K562 (cell line): ENCODE measurements at regions not wholly inside any gene's neighbourhood (a gene's known extent, or its start where the extent isn't known, plus 50 kb on each side); places are given as distances from the start of the nearest gene placed in this dataset.

ENCODE experiments used
- DDX20 ChIP-seq: fragments of 450-650 bp; IDR thresholded peaks from 2 replicates; pipeline ENCODE4 v1.6.1; 2016; ENCODE audit warnings: missing genetic modification characterization, low read depth, mild to moderate bottlenecking, missing compliant biosample characterization, moderate library complexity
- ERF ChIP-seq: fragments of 450-650 bp; formaldehyde crosslinking; IDR thresholded peaks from 2 replicates; pipeline ENCODE4 v1.4.0; 2020; ENCODE audit warnings: mild to moderate bottlenecking, mixed read lengths
- FOXA3 ChIP-seq, 2 experiments: fragments of 450-650 bp in 1 of 2; sonication (generic) in 1 of 2; formaldehyde crosslinking; IDR thresholded peaks in 1 of 2; conservative IDR thresholded peaks in 1 of 2; 2 replicates each; pipeline versions ENCODE4 v1.4.0 to v1.8.0; 2020 to 2022; ENCODE audit warnings: mild to moderate bottlenecking in 2 of 2, missing genetic modification reagents in 1 of 2
- ID3 ChIP-seq, 2 experiments: fragments of 250-450 bp in 1 of 2; fragments of 450-650 bp in 1 of 2; sonication (Bioruptor Pico) in 1 of 2; IDR thresholded peaks; 2 replicates each; pipeline versions ENCODE4 v1.6.1 to v1.8.0; 2016 to 2021; ENCODE audit warnings: mild to moderate bottlenecking in 2 of 2, moderate library complexity in 2 of 2, missing compliant biosample characterization in 1 of 2, missing genetic modification characterization in 1 of 2
- MECOM ChIP-seq: fragments of 250-450 bp; sonication (Bioruptor Pico); IDR thresholded peaks from 2 replicates; pipeline ENCODE4 v1.8.0; 2022; ENCODE audit warnings: inconsistent platforms
- MNT ChIP-seq, 2 experiments: fragments of 450-650 bp; conservative IDR thresholded peaks; 2 replicates each; pipeline ENCODE4 v1.6.1; 2017; ENCODE audit warnings: mild to moderate bottlenecking in 2 of 2, moderate library complexity in 2 of 2
- NFATC3 ChIP-seq: fragments of 450-650 bp; IDR thresholded peaks from 2 replicates; pipeline ENCODE4 v1.6.1; 2017; ENCODE audit warnings: mild to moderate bottlenecking
- PYGO2 ChIP-seq: fragments of 450-650 bp; IDR thresholded peaks from 2 replicates; pipeline ENCODE4 v1.6.1; 2016; ENCODE audit warnings: mild to moderate bottlenecking, missing genetic modification characterization, moderate library complexity, missing compliant biosample characterization
- RBBP5 ChIP-seq: fragments of 200-600 bp; sonication (generic); IDR thresholded peaks from 2 replicates; pipeline ENCODE4 v1.6.1; 2012; ENCODE audit warnings: borderline replicate concordance, mild to moderate bottlenecking, low read length, control low read depth, inconsistent platforms; ENCODE audit not compliant: insufficient read depth, poor library complexity, severe bottlenecking
- SIX5 ChIP-seq, 2 experiments: IDR thresholded peaks; 2 replicates each; pipeline ENCODE4 v1.6.1; 2011; ENCODE audit warnings: low read length in 2 of 2, borderline replicate concordance in 1 of 2, low read depth in 1 of 2, mild to moderate bottlenecking in 1 of 2, moderate library complexity in 1 of 2; ENCODE audit not compliant: insufficient read depth in 1 of 2
- SP1 ChIP-seq: sonication (generic); formaldehyde crosslinking; IDR thresholded peaks from 2 replicates; pipeline ENCODE4 v1.8.1; 2022; ENCODE audit warnings: mild to moderate bottlenecking, missing genetic modification reagents
- TOE1 ChIP-seq, 2 experiments: fragments of 450-650 bp in 1 of 2; sonication (generic) in 1 of 2; formaldehyde crosslinking in 1 of 2; IDR thresholded peaks; 2 replicates each; pipeline versions ENCODE4 v1.7.1 to v1.8.0; 2016 to 2022; ENCODE audit warnings: borderline replicate concordance in 2 of 2, mild to moderate bottlenecking in 2 of 2, antibody characterized with exemption in 1 of 2, inconsistent platforms in 1 of 2, low read depth in 1 of 2, missing genetic modification reagents in 1 of 2, moderate library complexity in 1 of 2
- ZBTB11 ChIP-seq, 3 experiments: fragments of 200-800 bp in 1 of 3; fragments of 250-450 bp in 1 of 3; fragments of 450-650 bp in 1 of 3; sonication (Bioruptor Pico) in 1 of 3; sonication (Bioruptor generic) in 1 of 3; formaldehyde crosslinking in 1 of 3; IDR thresholded peaks; 2 replicates each; pipeline versions ENCODE4 v1.6.1 to v1.8.0; 2016 to 2022; ENCODE audit warnings: mild to moderate bottlenecking in 2 of 3, missing genetic modification characterization in 2 of 3, missing compliant biosample characterization in 1 of 3, moderate library complexity in 1 of 3
- ZBTB17 ChIP-seq: fragments of 450-650 bp; formaldehyde crosslinking; IDR thresholded peaks from 2 replicates; pipeline ENCODE4 v1.4.0; 2020; ENCODE audit warnings: mild to moderate bottlenecking
- ZNF133 ChIP-seq: fragments of 250-450 bp; sonication (Bioruptor Pico); IDR thresholded peaks from 2 replicates; pipeline ENCODE4 v1.4.0; 2020; ENCODE audit warnings: mild to moderate bottlenecking

- TF ChIP-seq PYGO2 (tag) (no peak), ZNF133 (CRISPR knock-in tag) (no peak), SP1 (CRISPR knock-in tag) (no peak), MNT (conservative IDR thresholded peaks at IDR 0.05) (no peak), RBBP5 (no peak), SIX5 (IDR thresholded peaks at IDR 0.05; ENCODE audit: borderline replicate concordance in 1 of 2, insufficient read depth in 1 of 2, low read depth in 1 of 2, low read length in 2 of 2) (no peak), ERF (peak; percentile 55; the same call in 1 of the 2 replicates), DDX20 (tag) (no peak), ZBTB17 (CRISPR knock-in tag) (0 out of 2 replicates have a peak, but pooled peaks have one; percentile 38), NFATC3 (no peak), ID3 (CRISPR knock-in tag; IDR thresholded peaks at IDR 0.05) (no peak), ID3 (tag; IDR thresholded peaks at IDR 0.05) (no peak), MECOM (CRISPR knock-in tag) (no peak), ZBTB11 (CRISPR knock-in tag; IDR thresholded peaks at IDR 0.05) (no peak; a peak in 1 of 6 replicates), FOXA3 (CRISPR knock-in tag; conservative IDR thresholded peaks at IDR 0.05 in 1 of 2, IDR thresholded peaks at IDR 0.05 in 1 of 2) (no peak), TOE1 (IDR thresholded peaks at IDR 0.05; ENCODE audit: borderline replicate concordance) (no peak), TOE1 (CRISPR knock-in tag; IDR thresholded peaks at IDR 0.05; ENCODE audit: borderline replicate concordance, low read depth) (no peak)
These were observed 70.3 kb upstream of the TINAGL1 start (continued) for GRCh38 chr1:31505911-31506497.
